ENCODE measurements at regions not wholly inside any gene's neighbourhood (a gene's known extent, or its start where the extent isn't known, plus 50 kb on each side); places are given as distances from the start of the nearest gene placed in this dataset.

- TF ChIP-seq CTCF (IDR thresholded peaks at IDR 0.05) (no peak), POLR2A (IDR thresholded peaks at IDR 0.05) (no peak)
These were observed 160.9 kb upstream of the SYT13 start for GRCh38 chr11:45446998-45447397.

All from uterus (tissue), 2 donors.